HG03066 (cell line): ENCODE measurements at regions not wholly inside any gene's neighbourhood (a gene's known extent, or its start where the extent isn't known, plus 50 kb on each side); places are given as distances from the start of the nearest gene placed in this dataset.
"Not testable (repeated sequence)": the region's sequence is repeated elsewhere in the genome, so short reads cannot be mapped to it uniquely, and the experiment has no call there.

Experiments used
- ATAC-seq: cut with Tn5 transposase; IDR thresholded peaks from one replicate; pipeline ENCODE4 v1.9.1; 2021; ENCODE audit warnings: low read depth; ENCODE audit not compliant: unreplicated experiment

GRCh38 chr16:64276646-64277045 lies 845.2 kb downstream of the CDH11 start:
- no peak for ATAC-seq

DNA sequence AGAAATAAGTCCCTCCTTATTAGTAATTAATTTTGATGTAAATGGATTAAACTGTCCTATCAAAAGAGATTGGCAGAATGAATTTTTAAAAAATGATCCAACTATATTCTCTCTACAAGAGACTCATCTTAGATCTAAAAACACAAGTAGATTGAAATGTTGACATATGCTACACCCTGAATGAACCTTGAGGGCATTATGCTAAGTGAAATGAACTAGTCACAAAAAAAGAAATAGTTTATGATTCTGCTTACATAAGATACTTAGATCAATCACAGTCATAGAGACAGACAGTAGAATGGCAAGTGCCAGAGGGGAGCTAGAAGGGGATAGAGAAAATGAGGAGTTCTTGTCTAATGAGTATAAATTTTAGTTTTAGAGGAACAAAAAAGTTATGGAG lies 849.8 kb downstream of the CDH11 start:
- no peak for ATAC-seq

DNA sequence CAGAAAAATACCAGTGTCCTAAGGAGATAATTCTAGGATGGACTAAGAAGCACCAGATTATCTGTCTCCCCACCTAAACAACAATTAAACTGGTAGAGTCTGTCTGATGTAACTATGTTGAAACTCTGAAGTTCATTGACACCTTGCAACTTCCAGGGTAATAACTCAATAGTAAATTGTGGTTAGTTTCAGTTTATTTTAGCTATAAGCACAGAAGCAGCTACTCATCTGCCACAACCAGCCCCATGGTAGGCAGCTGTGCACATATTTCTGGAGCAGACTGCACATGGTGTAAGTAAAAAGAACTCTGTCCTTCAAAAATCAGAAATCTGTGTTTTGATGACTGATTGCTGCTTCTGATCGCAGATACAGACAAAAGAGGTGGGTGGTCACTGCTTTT lies 852.1 kb downstream of the CDH11 start:
- no peak for ATAC-seq

DNA sequence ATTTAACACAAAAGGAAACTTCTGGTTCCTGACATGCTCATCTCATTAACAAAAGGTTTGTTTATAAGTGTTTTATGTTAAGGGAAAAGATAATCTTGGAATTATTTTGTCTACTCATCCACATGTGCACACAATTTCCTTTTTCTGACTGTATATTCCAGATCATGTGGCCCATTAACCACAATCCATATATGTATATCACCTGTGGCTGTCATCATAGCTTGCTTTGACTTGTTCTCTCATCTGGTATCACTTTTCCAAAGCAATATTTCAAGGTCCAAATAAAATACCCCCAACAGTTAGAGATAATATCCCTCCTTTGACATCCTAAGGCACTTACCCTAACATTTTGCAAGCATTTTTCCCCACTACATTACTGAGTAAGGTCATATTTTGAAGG lies 856.1 kb downstream of the CDH11 start:
- no peak for ATAC-seq

DNA sequence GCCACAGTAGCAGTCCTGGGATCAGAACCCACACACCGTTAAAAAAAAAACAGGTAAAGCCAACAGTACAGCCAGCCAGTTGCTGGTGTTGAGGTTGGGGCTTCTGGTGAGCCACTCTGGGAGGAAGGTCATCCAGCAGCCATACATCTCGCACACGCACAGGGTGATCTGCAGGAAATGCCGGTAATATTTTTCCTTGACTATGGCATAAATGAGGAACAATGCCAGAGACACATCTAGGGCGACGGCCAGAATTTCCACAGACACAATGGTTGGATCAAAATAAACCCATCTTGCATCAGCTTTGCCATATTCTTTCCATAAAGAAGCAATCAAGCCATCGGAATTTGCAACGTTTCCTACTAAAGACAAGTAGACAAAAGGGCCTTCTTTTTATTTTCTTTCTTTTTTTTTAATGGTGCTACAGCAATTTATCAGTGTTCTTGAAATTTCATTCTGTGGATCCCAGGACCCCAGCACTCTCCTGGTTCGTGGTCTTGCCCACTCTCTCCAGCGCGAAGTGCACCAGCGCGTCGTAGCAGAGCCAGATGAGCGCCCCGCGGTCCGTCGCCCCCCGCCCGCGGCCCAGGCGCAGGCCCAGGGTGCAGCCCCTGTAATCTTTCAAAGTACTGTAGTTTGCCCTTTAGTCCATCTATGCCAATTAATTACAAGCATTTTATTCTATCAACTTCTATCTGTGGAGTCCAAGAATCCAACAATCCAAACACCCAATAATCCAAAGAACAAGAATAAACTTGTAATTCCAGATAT lies 861.0 kb downstream of the CDH11 start:
- not testable (repeated sequence) for ATAC-seq

- no peak for ATAC-seq
These were observed 867.2 kb downstream of the CDH11 start for GRCh38 chr16:64254443-64255367.

- ATAC-seq = no peak
These were observed 868.3 kb downstream of the CDH11 start for GRCh38 chr16:64253525-64253924.

GRCh38 chr16:64253096-64253495 lies 868.8 kb downstream of the CDH11 start:
- no peak for ATAC-seq

DNA sequence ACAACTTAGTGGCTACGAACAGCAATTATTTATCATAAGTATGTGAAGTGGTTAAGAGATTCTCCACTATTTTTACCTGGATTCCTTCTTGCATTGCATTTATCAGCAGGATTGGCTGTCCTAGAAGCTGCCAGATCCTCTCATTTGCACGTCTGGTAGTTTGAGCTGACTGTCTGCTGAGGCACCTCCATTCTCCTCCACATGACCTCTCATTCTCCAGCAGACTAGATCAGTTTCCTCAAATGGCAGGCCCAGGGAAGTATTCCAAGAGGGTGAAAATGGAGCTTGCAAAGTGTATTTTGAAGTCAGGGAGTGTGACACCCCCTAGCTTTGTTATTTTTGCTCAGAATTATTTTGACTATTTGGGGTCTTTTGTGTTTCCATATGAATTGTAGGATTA lies 870.1 kb downstream of the CDH11 start:
- ATAC-seq = no peak

GRCh38 chr16:64250866-64251265 lies 871.0 kb downstream of the CDH11 start:
- ATAC-seq = no peak

- no peak for ATAC-seq
These were observed 879.4 kb downstream of the CDH11 start for GRCh38 chr16:64242492-64242891.

- ATAC-seq = no peak
These were observed 881.3 kb downstream of the CDH11 start for GRCh38 chr16:64240586-64240985.

GRCh38 chr16:64238571-64238970 lies 883.3 kb downstream of the CDH11 start:
- no peak for ATAC-seq

DNA sequence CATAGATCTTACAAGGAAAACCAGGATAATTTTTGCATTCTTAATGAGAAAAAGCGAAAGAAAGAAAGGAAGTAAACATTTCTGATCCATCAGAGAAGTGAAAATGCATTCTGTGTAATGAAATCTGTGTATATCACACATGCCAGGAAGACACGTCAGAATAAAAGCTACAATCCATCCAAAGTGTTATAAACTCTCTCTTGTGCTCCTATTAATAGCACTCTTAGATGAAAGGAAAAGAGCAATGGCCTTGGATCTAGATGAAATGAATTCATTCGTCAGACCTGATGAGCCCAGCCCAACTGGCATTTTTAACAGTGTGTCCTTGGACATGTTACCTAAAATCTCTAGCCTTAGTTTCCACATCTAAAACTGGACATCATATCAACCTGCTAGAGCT lies 885.5 kb downstream of the CDH11 start:
- ATAC-seq = no peak

- no peak for ATAC-seq
These were observed 887.7 kb downstream of the CDH11 start for GRCh38 chr16:64234200-64234599.

- no peak for ATAC-seq
These were observed 896.2 kb downstream of the CDH11 start for GRCh38 chr16:64225696-64226095.

DNA sequence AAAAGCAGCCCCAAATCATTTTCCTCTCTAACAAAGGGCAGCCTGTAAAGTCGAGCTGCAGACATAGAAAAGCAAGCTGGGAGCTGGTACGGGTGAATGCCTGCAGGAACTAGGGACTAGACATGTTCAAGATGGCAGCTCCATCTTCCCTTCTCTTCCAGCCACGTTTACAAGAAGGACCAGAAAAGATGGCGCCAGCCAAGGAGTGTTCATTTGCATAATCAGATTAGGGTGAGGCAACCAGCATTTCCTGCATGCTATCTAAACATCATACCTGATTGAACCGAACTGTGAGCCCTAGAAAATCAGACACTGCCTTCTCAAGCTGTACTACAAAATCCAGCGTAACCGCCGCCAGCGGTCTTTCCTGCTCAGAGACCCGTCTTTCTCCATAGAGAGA lies 896.8 kb downstream of the CDH11 start:
- no peak for ATAC-seq

GRCh38 chr16:64217789-64218535 lies 903.9 kb downstream of the CDH11 start:
- ATAC-seq = no peak

GRCh38 chr16:64215730-64216129 lies 906.1 kb downstream of the CDH11 start:
- ATAC-seq = no peak

DNA sequence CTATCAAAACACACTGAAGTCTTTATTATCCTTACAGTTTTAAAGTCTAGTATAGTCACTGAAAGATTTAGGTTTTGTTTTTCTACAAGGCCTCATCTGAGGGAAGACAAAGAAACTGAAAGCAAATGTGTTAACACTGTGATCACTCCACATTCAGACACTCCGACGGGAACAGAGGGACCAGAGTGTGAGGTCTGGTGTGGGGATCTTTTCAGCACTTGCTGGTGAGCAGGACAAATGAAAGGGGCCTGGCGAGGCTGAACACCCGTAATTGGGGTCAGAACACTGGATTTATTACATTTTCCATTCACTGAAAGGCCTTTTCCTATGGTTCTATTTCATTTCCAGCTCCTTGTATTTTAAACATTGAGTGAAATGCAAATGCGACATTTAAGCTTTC lies 910.5 kb downstream of the CDH11 start:
- no peak for ATAC-seq

DNA sequence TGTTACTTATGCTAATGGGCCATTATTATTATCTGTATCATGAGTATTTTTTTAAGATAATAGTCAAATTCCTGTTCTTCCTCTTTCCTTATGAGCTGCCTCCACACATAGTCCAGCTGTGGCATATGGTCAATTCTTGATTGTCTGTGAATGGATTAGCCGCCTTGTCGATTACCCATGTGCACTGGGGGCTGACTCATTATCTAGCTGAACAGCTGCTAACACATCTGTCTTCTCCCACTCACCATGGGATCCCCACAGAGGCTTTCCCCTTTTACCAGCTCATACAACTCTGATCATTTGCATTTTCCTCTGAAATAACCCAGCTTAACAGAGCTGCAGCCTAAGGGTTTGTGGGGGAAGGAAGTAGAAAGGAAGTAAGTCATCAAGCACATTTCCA lies 915.0 kb downstream of the CDH11 start:
- ATAC-seq = no peak
